GM12873 (cell line): ENCODE measurements at regions not wholly inside any gene's neighbourhood (a gene's known extent, or its start where the extent isn't known, plus 50 kb on each side); places are given as distances from the start of the nearest gene placed in this dataset.

Source experiments
- TF ChIP-seq, protein P1 (sequence below): IDR thresholded peaks from 2 replicates; pipeline ENCODE4 v1.5.1; 2012; ENCODE audit warnings: low read depth, mild to moderate bottlenecking, moderate library complexity, low read length, control low read depth; ENCODE audit not compliant: insufficient read depth; ENCODE audit errors: missing control alignments

DNA sequence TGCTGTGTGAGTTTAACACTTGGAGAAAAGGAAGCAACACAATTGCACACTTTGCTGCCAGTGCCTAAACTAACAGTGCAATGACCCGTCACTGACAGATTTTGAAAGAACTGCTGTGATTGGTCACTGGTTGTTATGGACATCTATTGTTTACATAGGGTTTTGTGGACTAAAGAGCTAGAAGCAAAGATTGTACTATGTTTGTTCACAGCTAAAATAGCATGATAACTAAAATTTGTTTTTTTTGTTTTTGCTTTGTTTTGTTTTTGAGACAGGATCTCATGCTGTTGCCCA is 112.4 kb upstream of the GOLGA8J start:
- TF ChIP-seq, protein P1, sequence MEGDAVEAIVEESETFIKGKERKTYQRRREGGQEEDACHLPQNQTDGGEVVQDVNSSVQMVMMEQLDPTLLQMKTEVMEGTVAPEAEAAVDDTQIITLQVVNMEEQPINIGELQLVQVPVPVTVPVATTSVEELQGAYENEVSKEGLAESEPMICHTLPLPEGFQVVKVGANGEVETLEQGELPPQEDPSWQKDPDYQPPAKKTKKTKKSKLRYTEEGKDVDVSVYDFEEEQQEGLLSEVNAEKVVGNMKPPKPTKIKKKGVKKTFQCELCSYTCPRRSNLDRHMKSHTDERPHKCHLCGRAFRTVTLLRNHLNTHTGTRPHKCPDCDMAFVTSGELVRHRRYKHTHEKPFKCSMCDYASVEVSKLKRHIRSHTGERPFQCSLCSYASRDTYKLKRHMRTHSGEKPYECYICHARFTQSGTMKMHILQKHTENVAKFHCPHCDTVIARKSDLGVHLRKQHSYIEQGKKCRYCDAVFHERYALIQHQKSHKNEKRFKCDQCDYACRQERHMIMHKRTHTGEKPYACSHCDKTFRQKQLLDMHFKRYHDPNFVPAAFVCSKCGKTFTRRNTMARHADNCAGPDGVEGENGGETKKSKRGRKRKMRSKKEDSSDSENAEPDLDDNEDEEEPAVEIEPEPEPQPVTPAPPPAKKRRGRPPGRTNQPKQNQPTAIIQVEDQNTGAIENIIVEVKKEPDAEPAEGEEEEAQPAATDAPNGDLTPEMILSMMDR: no peak

DNA sequence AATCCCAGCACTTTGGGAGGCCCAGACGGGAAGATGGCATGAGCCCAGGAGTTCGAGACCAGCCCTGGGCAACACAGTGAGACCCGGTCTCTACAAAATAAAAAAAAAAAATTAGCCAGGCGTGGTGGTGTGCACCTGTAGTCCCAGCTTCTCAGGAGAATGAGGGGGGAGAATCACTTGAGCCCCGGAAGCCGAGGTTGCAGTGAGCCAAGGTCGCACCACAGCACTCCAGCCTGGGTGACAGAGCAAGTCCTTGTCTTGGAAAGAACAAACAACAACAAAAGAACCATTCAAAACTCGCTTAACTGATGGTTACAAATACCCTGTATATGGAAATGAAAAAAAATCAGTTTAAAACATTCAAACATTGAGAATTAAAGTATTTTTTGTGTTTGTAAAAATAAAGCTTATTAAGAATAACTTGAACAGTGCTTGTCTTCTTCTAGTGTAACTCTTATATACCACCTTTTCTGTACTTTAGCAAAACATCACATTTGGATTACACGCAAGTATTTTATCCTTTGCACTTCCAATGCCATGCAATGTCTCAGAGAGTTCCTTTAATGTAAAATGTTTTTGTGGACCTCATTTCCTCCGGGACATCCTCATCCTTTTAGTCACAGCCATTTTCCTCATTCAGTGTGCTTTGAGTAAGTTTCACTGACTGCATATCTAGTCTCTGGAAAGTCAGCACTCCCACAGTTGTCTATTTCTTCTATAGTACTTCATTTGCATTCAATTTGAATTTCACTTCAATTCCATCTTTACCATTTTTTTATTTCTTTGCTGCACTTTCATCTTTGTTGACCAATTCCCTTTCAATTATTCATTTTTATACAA is 113.0 kb upstream of the GOLGA8J start:
- TF ChIP-seq, protein P1: no peak

DNA sequence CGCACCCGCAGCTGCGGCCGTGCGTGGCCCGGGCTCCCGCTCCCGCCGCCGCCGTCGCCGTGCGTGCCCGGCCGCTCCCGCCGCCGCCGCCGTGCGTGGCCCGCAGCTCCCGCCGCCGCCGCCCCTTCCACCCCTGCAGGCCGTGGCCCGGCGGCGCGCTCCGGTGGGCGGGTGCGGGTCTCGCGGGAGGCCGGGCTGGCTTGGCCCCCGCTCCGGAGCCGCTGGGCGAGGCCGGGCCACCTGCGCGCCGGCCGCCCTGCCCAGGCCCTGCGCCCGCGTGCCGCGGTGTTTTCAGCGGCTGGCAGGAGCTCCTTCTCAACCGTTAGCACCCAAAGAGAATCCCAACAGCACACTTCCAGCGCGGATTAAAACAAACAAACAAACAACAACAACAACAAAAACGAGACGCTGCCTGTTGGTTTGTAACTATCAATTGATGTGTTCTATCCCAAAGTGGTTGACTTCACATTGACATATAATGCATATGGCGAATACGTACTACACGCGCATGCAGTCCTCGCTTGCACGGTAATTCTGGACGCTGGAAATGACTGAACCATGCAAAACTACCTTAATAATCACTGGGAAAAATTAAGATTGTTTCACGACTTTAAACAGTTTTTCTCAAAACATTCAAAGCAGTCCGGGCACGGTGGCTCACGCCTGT is 113.7 kb upstream of the GOLGA8J start:
- TF ChIP-seq, protein P1: no peak

DNA sequence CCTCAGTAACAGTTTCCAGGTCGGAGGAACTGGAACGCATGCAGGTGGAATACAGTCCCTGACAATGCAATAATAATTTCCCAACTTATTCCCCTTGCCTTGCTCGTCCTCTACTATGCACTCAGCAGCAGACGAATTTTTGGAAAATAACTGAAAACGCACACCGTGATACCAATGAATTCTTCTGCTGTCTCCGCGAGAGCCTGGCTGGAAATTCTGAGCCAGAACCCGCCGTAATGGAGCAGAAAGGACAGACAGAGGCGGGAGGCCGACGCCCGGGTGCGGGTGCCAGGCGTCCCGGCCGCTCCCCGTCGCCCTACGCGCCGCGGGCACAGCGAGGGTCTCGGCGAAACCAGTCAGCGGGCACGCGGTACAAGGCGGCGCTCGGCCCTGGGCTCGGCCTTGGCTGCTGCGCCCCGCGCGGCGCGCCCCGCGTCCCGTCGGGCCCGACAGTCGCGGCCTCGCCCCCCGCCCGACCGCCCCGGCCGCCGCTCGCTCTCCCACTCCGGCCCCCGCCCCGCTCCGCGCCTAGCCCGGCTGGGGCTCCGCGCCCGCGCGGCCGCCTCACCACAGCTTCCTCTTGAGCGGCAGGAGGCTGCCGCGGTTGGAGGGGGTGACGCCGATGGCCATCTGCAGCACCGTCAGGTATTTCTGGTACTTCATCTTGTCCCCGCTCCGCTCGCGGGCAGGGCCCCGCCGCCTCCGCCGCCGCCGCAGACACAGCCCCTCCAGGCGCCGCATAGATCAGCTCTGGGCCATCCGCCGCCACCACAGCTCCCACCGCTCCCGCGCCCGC is 114.5 kb upstream of the GOLGA8J start:
- TF ChIP-seq, protein P1: no peak

DNA sequence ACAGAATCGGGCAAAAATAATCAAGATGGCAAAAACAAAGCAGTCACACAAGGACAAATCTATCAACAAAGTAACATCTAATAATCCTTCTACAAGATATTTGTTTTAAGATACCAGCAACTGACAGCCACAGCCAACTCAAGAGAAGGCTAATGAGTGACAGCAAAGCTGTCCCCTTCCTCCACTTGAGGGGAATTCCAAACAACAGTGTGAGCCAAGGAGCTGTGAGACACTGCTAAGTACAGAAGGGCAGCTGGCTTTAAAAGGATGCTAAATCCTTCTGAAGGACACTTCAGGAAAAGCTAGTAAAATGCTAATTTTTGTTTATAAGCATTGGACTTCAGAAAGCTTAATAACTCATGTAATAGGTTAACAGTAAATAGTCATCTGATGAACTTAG is 120.3 kb upstream of the GOLGA8J start:
- TF ChIP-seq, protein P1: no peak

DNA sequence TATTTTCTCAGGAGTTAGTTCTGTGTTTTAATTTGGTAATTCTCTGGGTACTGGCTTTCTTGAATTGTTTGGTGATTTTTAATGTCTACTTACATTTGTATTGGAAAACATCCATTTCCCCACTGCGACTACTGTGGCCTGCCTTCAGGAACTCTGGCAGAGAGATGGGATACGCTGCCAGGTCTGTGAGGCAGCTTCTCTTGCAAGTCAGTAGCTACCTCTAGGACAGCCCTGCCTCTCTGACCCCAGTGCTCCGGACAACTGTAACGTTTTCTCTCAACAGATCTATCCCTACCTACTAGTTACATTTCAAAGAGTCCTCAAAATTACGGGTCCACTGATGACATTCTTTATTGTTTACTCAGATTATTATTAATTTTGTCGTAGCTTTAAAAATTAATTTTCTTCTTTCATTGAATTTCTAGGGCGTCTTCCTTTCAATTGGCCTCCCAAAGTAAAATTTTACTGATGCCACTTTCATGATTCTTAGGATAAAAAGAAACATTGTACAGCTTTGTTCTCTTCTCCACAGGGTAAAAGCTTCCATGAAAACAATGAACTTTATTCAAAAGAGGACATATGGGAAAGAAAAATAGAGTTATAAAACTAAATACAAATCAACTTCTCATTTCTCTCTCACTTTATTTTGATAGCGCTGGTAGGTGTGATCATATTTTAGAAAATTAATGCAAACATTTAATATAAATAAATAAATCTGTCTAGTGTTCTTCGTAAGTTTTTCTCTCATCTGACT is 123.2 kb upstream of the GOLGA8J start:
- TF ChIP-seq, protein P1: no peak

DNA sequence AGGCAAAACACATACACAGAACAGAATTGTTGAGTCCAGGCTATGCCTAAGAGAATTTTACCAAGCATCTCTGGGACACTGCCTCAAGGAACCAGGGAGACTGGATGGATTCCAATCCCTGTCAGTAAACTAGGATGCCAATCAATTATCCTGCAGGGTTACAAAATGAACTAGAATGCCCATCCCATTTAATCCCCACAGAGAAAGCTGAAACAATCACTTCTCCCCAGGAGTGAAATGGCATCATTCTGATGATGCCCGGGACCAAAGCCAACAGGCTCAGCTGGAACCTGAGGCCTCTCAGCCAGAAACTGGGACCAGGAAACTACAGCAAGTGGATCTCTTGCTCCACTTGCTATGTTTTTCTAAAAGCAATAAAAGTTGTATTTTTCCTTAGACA is 130.0 kb upstream of the TJP1 start:
- TF ChIP-seq, protein P1: no peak
